ENCODE measurements at regions not wholly inside any gene's neighbourhood (a gene's known extent, or its start where the extent isn't known, plus 50 kb on each side); places are given as distances from the start of the nearest gene placed in this dataset.
A peak's percentile ranks its signal among the peaks of the same experiment; 100 is the strongest.

DNA sequence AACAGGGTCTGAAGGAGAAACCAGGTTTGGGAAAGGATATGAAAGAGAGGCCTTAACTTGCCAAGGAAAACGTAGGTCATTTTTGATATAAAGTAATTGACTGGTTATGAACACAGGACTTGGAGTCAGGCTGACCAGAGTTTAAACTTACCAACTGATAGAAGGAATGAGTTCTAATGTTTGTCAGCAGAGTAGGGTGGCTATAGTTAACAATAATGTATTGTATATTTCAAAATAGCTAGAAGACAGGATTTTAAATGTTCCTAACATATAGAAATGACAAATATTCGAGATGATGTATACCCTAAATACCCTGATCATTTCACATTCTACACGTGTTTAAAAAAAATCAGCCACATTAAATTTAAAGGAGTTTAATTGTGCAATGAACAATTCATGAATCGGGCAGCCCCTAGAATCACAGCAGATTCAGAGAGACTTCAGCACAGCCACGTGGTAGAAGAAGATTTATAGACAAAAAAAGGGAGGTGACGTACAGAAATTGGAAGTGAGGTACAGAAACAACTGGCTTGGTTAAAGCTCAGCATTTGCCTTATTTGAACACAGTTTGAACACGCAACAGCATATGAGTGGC lies 52.5 kb upstream of the PLEKHG7 start:
- no peaks in the 10 kb centered on the region for H3K4me1 ChIP-seq (ENCODE audit: insufficient read depth, low read length)
- Mint-ChIP-seq H3K27me3 (peaks cover 4 to 6% of the 10 kb centered on the region in 2 donors), H3K4me3 (no peak overlapping the region), H3K4me1 (peaks cover 6 to 10% (median 10%) of the 10 kb centered on the region in 3 donors), H3K36me3 (no peaks in the 10 kb centered on the region), H3K9me3 (no peaks in the 10 kb centered on the region), H3K27ac (peak overlapping the region in 6 of 8 donors; percentile 3 to 79 (median 30))
- no peak overlapping the region for H3K27ac ChIP-seq (ENCODE audit: low read depth, low read length)
- ChIA-PET POLR2A (no interaction called here), CTCF (interaction anchor here (0.9 to 2.9 kb wide), 6 partner anchors 18 to 1269 kb away, joined by 3 to 20 read pairs (median 7); no protein-coding TSS in a partner anchor)
- no peak overlapping the region for H3K4me3 ChIP-seq (ENCODE audit: low read length)
- DNase-seq = no peak
- no peaks in the 10 kb centered on the region for H3K27me3 ChIP-seq (ENCODE audit: insufficient read depth, low read length, poor library complexity, severe bottlenecking)
- no peaks in the 10 kb centered on the region for H3K9me3 ChIP-seq (ENCODE audit: low read length)
- H3K36me3 ChIP-seq (ENCODE audit: insufficient read depth, low read length) = no peaks in the 10 kb centered on the region

DNA sequence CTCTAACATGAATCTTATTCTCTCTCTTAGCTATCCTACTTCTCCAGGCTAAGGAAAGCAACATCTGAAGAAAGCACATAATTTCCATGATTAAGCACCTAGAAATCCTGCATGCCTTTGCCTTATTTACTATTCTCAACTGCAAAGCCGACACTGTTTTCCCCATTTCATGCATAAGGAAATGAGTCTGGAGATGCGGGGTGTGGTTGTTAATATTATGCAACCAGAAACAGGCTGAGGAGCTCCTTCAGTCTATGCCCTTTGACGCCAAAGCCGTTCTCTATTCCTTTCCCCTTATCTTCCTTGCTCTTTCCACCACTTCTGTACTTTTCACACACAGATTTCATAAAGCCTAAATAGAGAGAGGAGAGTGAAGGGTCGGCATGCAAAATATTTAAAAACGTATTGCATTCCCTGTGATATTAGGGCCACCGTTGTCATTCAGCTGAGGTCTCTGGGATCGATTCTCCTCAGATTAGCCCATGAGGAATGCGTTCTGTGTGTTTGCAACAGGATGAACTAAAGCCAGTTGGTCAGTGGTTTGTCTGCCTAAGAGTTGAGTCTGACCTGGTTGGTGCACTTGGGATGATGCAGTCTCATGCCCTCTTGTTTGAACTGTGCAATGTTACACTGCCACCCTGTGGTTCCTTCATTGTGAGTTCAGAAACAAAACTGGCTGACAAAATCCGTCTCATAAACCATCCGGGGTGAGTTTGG lies 53.1 kb upstream of the PLEKHG7 start:
- peak; percentile 26 to 73 (median 53) for DNase-seq
- H3K9me3 ChIP-seq (ENCODE audit: low read length) = no peaks in the 10 kb centered on the region
- Mint-ChIP-seq H3K9me3 (peaks cover 0 to under 1% (median 0%) of the 10 kb centered on the region in 5 donors), H3K4me1 (peaks cover 6 to 10% (median 10%) of the 10 kb centered on the region in 3 donors), H3K27ac (peak overlapping the region in 6 of 8 donors; percentile 3 to 79 (median 30)), H3K4me3 (no peak overlapping the region), H3K36me3 (no peaks in the 10 kb centered on the region), H3K27me3 (peaks cover 4 to 6% of the 10 kb centered on the region in 2 donors)
- no peak overlapping the region for H3K4me3 ChIP-seq (ENCODE audit: low read length)
- no peaks in the 10 kb centered on the region for H3K36me3 ChIP-seq (ENCODE audit: insufficient read depth, low read length)
- no peak overlapping the region for H3K27ac ChIP-seq (ENCODE audit: low read depth, low read length)
- CTCF ChIA-PET = interaction anchor here (0.6 to 2.9 kb wide), 10 partner anchors 15 to 1288 kb away, joined by 3 to 20 read pairs (median 6); no protein-coding TSS in a partner anchor
- no peaks in the 10 kb centered on the region for H3K27me3 ChIP-seq (ENCODE audit: insufficient read depth, low read length, poor library complexity, severe bottlenecking)
- POLR2A ChIA-PET = no interaction called here
- H3K4me1 ChIP-seq (ENCODE audit: insufficient read depth, low read length) = no peaks in the 10 kb centered on the region

DNA sequence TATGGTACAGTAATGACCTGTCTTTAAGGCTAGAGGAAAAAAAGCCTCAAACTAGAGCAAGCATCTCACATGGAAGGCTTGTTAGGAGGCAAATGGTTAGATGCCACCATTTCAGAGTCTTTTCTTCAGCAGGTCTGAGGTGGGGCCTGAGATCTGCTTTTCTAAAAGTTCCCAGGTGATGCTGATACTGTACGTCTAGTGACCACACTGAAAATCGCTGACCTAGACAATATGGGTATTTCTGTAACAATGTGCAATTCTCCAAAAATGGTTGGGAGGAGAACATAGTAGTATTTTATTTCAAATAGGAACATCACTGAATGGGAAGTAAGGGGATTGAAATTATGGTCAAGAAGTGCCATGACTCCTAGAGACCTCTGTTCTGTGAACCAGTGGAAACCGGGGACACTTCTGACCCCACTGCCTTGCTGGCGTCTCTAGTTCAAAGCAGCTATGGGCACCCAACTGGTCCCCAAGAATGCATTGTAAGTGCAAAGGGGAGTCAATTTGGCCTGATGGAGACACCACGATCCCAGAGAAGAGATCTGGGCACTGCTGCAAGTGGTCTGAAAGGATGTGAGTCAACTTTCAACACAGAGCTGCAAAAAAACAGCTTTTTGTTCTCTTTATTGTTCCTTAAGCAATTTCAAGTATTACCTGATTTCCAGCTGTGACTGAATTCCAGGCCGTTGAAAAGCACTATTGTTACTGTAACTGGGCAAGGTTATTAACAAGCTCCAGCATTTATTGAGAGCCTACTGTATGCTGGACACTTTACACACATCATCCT lies 54.4 kb upstream of the PLEKHG7 start:
- Histone ChIP-seq H3K27ac (ENCODE audit: low read depth, low read length) (no peak overlapping the region), H3K9me3 (ENCODE audit: low read length) (no peaks in the 10 kb centered on the region), H3K27me3 (ENCODE audit: insufficient read depth, low read length, poor library complexity, severe bottlenecking) (no peaks in the 10 kb centered on the region), H3K36me3 (ENCODE audit: insufficient read depth, low read length) (no peaks in the 10 kb centered on the region), H3K4me3 (ENCODE audit: low read length) (no peak overlapping the region), H3K4me1 (ENCODE audit: insufficient read depth, low read length) (no peaks in the 10 kb centered on the region)
- ChIA-PET POLR2A (no interaction called here), CTCF (interaction anchor here (1.1 to 2.9 kb wide), 8 partner anchors 13 to 1287 kb away, joined by 3 to 20 read pairs (median 7); no protein-coding TSS in a partner anchor)
- Mint-ChIP-seq H3K9me3 (peaks cover 0 to 9% (median 4%) of the 10 kb centered on the region in 5 donors), H3K4me3 (no peak overlapping the region), H3K36me3 (peaks cover 0 to 7% (median 0%) of the 10 kb centered on the region in 3 donors), H3K4me1 (peaks cover 6 to 10% (median 10%) of the 10 kb centered on the region in 3 donors), H3K27ac (peak overlapping the region in 3 of 8 donors; percentile 44 to 76 (median 51)), H3K27me3 (peaks cover 3 to 4% of the 10 kb centered on the region in 2 donors)
- DNase-seq = no peak

DNA sequence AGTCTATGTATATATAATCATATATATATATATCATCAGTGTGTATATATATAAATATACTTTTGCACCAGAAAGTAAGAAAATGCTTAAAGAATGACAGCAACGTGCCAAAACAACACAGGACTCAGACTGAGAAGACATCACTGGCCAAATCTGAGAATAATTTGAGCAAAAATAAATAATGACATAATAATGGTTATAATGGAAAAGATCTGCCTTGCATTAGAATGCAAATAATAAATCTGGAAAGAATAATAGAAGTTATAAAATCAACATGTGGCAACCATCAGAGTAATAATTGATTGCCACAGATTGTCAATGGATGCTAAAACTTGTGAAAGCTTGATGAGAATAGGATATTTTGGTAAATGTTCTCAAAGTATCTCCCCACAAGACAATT lies 61.5 kb upstream of the PLEKHG7 start:
- ChIA-PET POLR2A (no interaction called here), CTCF (no interaction called here)
- no peak overlapping the region for H3K27ac Mint-ChIP-seq
- H3K9me3 Mint-ChIP-seq = peaks cover 2 to 17% (median 8%) of the 10 kb centered on the region in 5 donors
- DNase-seq = no peak
- H3K27me3 Mint-ChIP-seq = no peaks in the 10 kb centered on the region
- H3K36me3 Mint-ChIP-seq = peaks cover 0 to 15% (median 0%) of the 10 kb centered on the region in 3 donors
- no peaks in the 10 kb centered on the region for H3K36me3 ChIP-seq (ENCODE audit: insufficient read depth, low read length)
- H3K4me1 Mint-ChIP-seq = no peaks in the 10 kb centered on the region
- no peaks in the 10 kb centered on the region for H3K9me3 ChIP-seq (ENCODE audit: low read length)
- no peak overlapping the region for H3K27ac ChIP-seq (ENCODE audit: low read depth, low read length)
- no peaks in the 10 kb centered on the region for H3K27me3 ChIP-seq (ENCODE audit: insufficient read depth, low read length, poor library complexity, severe bottlenecking)
- H3K4me1 ChIP-seq (ENCODE audit: insufficient read depth, low read length) = no peaks in the 10 kb centered on the region
- H3K4me3 ChIP-seq (ENCODE audit: low read length) = no peak overlapping the region
- no peak overlapping the region for H3K4me3 Mint-ChIP-seq

DNA sequence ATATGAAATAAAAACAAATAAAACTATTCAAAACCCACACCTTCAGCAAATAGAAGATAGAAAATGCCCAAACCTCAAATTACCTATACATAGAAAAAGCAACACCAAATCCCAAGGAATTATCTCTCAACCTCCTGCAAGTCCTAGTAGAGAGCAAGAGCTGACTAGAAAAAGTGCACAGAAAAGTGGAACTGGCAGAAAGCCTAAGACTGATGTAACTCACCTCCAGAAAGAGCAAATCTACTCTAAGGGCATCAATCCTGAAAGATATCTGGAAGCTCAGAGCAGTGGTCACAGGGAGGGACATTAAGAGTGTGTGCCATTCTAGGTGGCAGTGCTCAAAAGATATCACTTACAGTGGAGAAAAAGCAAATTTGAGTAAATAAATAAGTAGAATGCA lies 62.1 kb upstream of the PLEKHG7 start:
- no peak overlapping the region for H3K27ac Mint-ChIP-seq
- H3K36me3 ChIP-seq (ENCODE audit: insufficient read depth, low read length) = no peaks in the 10 kb centered on the region
- H3K4me3 ChIP-seq (ENCODE audit: low read length) = no peak overlapping the region
- H3K4me3 Mint-ChIP-seq = no peak overlapping the region
- no peaks in the 10 kb centered on the region for H3K4me1 ChIP-seq (ENCODE audit: insufficient read depth, low read length)
- H3K9me3 ChIP-seq (ENCODE audit: low read length) = no peaks in the 10 kb centered on the region
- no peak overlapping the region for H3K27ac ChIP-seq (ENCODE audit: low read depth, low read length)
- peaks cover 0 to 15% (median 0%) of the 10 kb centered on the region in 3 donors for H3K36me3 Mint-ChIP-seq
- H3K27me3 ChIP-seq (ENCODE audit: insufficient read depth, low read length, poor library complexity, severe bottlenecking) = no peaks in the 10 kb centered on the region
- no peaks in the 10 kb centered on the region for H3K27me3 Mint-ChIP-seq
- POLR2A ChIA-PET = no interaction called here
- CTCF ChIA-PET = no interaction called here
- peaks cover 2 to 17% (median 8%) of the 10 kb centered on the region in 5 donors for H3K9me3 Mint-ChIP-seq
- DNase-seq = no peak
- no peaks in the 10 kb centered on the region for H3K4me1 Mint-ChIP-seq

DNA sequence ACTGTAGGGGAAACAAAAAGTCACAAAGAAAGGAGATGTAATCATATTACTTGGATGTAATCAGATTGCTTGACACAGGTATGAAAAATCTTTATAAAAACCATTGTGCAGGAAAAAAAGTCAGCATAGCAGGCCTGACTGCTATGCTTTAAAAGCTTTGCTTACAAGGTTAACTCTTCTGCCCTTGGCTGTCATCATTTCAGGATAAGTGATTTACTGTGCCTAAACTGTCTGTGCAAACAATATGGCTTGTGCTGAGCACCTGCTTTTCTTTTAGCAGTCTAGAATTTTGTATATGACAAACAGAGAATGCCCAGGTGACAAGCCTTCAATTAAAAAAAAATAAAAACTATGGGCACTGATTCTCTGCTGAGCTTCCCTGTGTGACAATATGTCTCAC lies 63.8 kb upstream of the PLEKHG7 start:
- ChIA-PET CTCF (no interaction called here), POLR2A (no interaction called here)
- Mint-ChIP-seq H3K36me3 (peaks cover 0 to 9% (median 0%) of the 10 kb centered on the region in 3 donors), H3K9me3 (peaks cover 2 to 10% (median 5%) of the 10 kb centered on the region in 5 donors), H3K4me1 (no peaks in the 10 kb centered on the region), H3K27me3 (peaks cover 0 to 4% of the 10 kb centered on the region in 2 donors), H3K4me3 (no peak overlapping the region), H3K27ac (peak overlapping the region in 1 of 8 donors; percentile 13)
- Histone ChIP-seq H3K4me1 (ENCODE audit: insufficient read depth, low read length) (no peaks in the 10 kb centered on the region), H3K27ac (ENCODE audit: low read depth, low read length) (no peak overlapping the region), H3K4me3 (ENCODE audit: low read length) (no peak overlapping the region), H3K27me3 (ENCODE audit: insufficient read depth, low read length, poor library complexity, severe bottlenecking) (no peaks in the 10 kb centered on the region), H3K36me3 (ENCODE audit: insufficient read depth, low read length) (no peaks in the 10 kb centered on the region), H3K9me3 (ENCODE audit: low read length) (no peaks in the 10 kb centered on the region)
- no peak for DNase-seq

DNA sequence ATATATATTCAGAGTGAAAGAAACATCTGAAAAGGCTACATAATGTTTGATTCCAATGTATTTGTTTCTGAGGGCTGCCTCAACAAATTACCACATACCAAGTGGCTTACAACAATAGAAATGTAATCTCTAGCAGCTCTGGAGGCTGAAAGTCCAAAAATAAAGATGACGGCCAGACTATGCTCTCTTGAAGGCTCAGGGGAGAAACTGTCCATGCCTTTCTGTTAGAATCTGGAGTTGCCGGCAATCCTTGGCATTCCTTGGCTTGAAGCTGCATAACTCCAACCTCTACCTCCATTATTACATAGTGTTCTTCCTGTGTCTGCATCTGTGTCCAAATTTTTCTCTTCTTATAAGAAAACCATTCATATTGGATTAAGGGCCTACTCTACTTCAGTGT lies 68.1 kb upstream of the PLEKHG7 start:
- Mint-ChIP-seq H3K27me3 (peaks cover 3 to 4% of the 10 kb centered on the region in 2 donors), H3K36me3 (no peaks in the 10 kb centered on the region), H3K4me1 (no peaks in the 10 kb centered on the region), H3K4me3 (no peak overlapping the region), H3K9me3 (no peaks in the 10 kb centered on the region), H3K27ac (no peak overlapping the region)
- Histone ChIP-seq H3K27me3 (ENCODE audit: insufficient read depth, low read length, poor library complexity, severe bottlenecking) (no peaks in the 10 kb centered on the region), H3K9me3 (ENCODE audit: low read length) (no peaks in the 10 kb centered on the region), H3K4me1 (ENCODE audit: insufficient read depth, low read length) (no peaks in the 10 kb centered on the region), H3K36me3 (ENCODE audit: insufficient read depth, low read length) (no peaks in the 10 kb centered on the region), H3K4me3 (ENCODE audit: low read length) (no peak overlapping the region), H3K27ac (ENCODE audit: low read depth, low read length) (no peak overlapping the region)
- ChIA-PET CTCF (interaction anchor here (2.1 kb wide), 1 partner anchor 14 kb away, joined by 8 read pairs; no protein-coding TSS in a partner anchor), POLR2A (no interaction called here)
- DNase-seq = no peak

Measured in CD8-positive, alpha-beta memory T cell (primary cell).